PC-9 (cell line): ENCODE measurements at regions not wholly inside any gene's neighbourhood (a gene's known extent, or its start where the extent isn't known, plus 50 kb on each side); places are given as distances from the start of the nearest gene placed in this dataset.

Experiments
- BruUV-seq: library from RNA; stranded (reverse); fragments of 400-500 nt; replicated peaks from 2 replicates; lab custom pipeline; 2021; lab: Mats Ljungman, UMichigan
- CTCF ChIA-PET: fragments of 300-600 bp; sonication (Branson Sonifier 250); formaldehyde crosslinking; loops from one replicate; lab custom pipeline; 2022; ENCODE audit warnings: antibody characterized with exemption; lab: Charles Lee
- POLR2A ChIA-PET: fragments of 300-600 bp; sonication (Branson Sonifier 250); formaldehyde crosslinking; loops from one replicate; lab custom pipeline; 2022; ENCODE audit warnings: antibody characterized with exemption; ENCODE audit not compliant: unreplicated experiment; lab: Charles Lee
- DNase-seq, 2 experiments: peaks; one replicate each; pipeline versions ENCODE4 v3.0.0 to v3.0.0-alpha.2; 2015 to 2022; ENCODE audit warnings: mixed read lengths in 1 of 2
- H2AFZ ChIP-seq: fragments of 200-600 bp; sonication (generic); 2 replicates; pipeline ENCODE4 v1.8.1; 2017; ENCODE audit warnings: antibody characterized with exemption
- H3F3A ChIP-seq: fragments of 200-600 bp; sonication (generic); 2 replicates; pipeline ENCODE4 v1.8.1; 2017; ENCODE audit warnings: antibody characterized with exemption, mild to moderate bottlenecking, low read depth; ENCODE audit not compliant: insufficient read depth
- H3K27ac ChIP-seq: fragments of 200-600 bp; sonication (generic); 2 replicates; pipeline ENCODE4 v1.6.1; 2016; ENCODE audit warnings: mixed run types
- H3K27me3 ChIP-seq: fragments of 200-600 bp; sonication (generic); 2 replicates; pipeline ENCODE4 v1.6.1; 2016; ENCODE audit warnings: low read depth, mixed run types; ENCODE audit not compliant: insufficient read depth
- H3K36me3 ChIP-seq: fragments of 200-600 bp; sonication (generic); 2 replicates; pipeline ENCODE4 v1.6.1; 2016; ENCODE audit warnings: low read depth, mixed run types
- H3K4me1 ChIP-seq: fragments of 200-600 bp; sonication (generic); replicated peaks from 2 replicates; pipeline ENCODE4 v1.6.1; 2016; ENCODE audit warnings: mixed run types; ENCODE audit not compliant: insufficient read depth
- H3K4me2 ChIP-seq: fragments of 200-600 bp; sonication (generic); 2 replicates; pipeline ENCODE4 v1.6.1; 2017; ENCODE audit warnings: mixed run types
- H3K4me3 ChIP-seq: fragments of 200-600 bp; sonication (generic); 2 replicates; pipeline ENCODE4 v1.6.1; 2016; ENCODE audit warnings: mixed run types
- H3K79me2 ChIP-seq: fragments of 200-600 bp; sonication (generic); 2 replicates; pipeline ENCODE4 v1.6.1; 2017; ENCODE audit warnings: low read depth, mixed run types
- H3K9me2 ChIP-seq: fragments of 200-600 bp; sonication (generic); 2 replicates; pipeline ENCODE4 v1.8.1; 2017; ENCODE audit warnings: mild to moderate bottlenecking; ENCODE audit not compliant: insufficient read depth
- H3K9me3 ChIP-seq: fragments of 200-600 bp; sonication (generic); 2 replicates; pipeline ENCODE4 v1.8.1; 2016; ENCODE audit warnings: low read depth; ENCODE audit not compliant: insufficient read depth
- H4K20me1 ChIP-seq: fragments of 200-600 bp; sonication (generic); 2 replicates; pipeline ENCODE4 v1.8.1; 2017; ENCODE audit not compliant: insufficient read depth
- EZH2 ChIP-seq: fragments of 200-600 bp; sonication (generic); IDR thresholded peaks from 2 replicates; pipeline ENCODE4 v1.8.0; 2017; ENCODE audit warnings: antibody characterized with exemption, low read depth
- intact Hi-C: fragments of 100-400 bp; cut with micrococcal nuclease; formaldehyde crosslinking; loops from one replicate; pipeline ENCODE4 v1.10.0; 2022; ENCODE audit not compliant: unreplicated experiment
- TF ChIP-seq, protein P1 (sequence below): fragments of 200-600 bp; sonication (generic); conservative IDR thresholded peaks from 2 replicates; pipeline ENCODE4 v1.6.1; 2017; ENCODE audit warnings: mixed run types, antibody characterized with exemption, mild to moderate bottlenecking, moderate library complexity

DNA sequence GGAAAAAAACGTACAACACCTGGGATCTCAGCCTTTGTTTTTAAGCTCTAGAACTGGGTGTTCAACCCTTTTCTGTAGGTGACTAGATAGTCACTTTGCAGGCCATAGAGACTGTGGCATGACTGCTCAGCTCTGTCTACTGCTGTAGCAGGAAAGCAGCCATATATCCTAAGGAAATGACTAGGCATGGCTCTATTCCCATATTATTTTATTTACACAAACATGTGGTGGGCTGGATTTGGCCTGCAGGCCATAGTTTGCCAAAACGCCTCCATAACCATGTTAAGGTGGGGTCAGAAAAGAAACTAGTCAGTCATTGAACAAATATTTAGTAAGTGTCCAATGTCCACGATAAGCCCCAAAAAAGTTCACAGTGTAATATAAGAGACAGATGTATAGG lies 452.5 kb downstream of the MCTP2 start:
- POLR2A ChIA-PET = no interaction called here
- Histone ChIP-seq H3K27me3 (peaks cover 40% of the 10 kb centered on the region), H3K9me3 (no peaks in the 10 kb centered on the region), H4K20me1 (no peaks in the 10 kb centered on the region), H3K79me2 (no peaks in the 10 kb centered on the region), H3K36me3 (no peaks in the 10 kb centered on the region), H3K4me2 (no peak overlapping the region), H3K4me1 (no peaks in the 10 kb centered on the region), H2AFZ (no peak overlapping the region), H3F3A (no peaks in the 10 kb centered on the region), H3K9me2 (no peaks in the 10 kb centered on the region), H3K27ac (no peak overlapping the region), H3K4me3 (no peak overlapping the region)
- intact Hi-C loops = no loop called here
- DNase-seq = no peak
- TF ChIP-seq, protein P1, sequence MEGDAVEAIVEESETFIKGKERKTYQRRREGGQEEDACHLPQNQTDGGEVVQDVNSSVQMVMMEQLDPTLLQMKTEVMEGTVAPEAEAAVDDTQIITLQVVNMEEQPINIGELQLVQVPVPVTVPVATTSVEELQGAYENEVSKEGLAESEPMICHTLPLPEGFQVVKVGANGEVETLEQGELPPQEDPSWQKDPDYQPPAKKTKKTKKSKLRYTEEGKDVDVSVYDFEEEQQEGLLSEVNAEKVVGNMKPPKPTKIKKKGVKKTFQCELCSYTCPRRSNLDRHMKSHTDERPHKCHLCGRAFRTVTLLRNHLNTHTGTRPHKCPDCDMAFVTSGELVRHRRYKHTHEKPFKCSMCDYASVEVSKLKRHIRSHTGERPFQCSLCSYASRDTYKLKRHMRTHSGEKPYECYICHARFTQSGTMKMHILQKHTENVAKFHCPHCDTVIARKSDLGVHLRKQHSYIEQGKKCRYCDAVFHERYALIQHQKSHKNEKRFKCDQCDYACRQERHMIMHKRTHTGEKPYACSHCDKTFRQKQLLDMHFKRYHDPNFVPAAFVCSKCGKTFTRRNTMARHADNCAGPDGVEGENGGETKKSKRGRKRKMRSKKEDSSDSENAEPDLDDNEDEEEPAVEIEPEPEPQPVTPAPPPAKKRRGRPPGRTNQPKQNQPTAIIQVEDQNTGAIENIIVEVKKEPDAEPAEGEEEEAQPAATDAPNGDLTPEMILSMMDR = no peak
- no TSS peak for BruUV-seq
- CTCF ChIA-PET = no interaction called here

DNA sequence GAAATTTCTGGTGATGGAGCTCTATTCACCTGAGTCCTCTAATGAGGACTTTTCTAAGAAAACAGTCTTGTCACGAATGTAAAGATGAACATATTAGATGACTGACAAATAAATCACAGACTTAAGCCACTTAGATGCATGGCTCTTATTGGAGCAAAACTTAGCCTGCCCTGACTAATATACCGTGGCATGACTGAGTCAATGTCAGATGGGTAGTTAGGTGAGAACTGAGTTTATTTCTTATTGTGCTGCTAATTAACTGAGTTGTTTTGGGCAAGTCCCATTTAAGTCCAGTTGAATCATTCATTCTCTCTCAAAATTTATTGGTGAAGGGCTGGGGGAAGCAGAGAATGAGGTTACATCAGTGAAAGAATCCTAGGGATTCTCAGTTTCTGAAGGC lies 459.8 kb downstream of the MCTP2 start:
- CTCF ChIA-PET = no interaction called here
- Histone ChIP-seq H3F3A (no peaks in the 10 kb centered on the region), H3K4me2 (no peak overlapping the region), H3K4me1 (no peaks in the 10 kb centered on the region), H3K4me3 (no peak overlapping the region), H3K9me2 (no peaks in the 10 kb centered on the region), H4K20me1 (no peaks in the 10 kb centered on the region; the same call in 1 of the 2 replicates), H3K9me3 (no peaks in the 10 kb centered on the region), H3K79me2 (no peaks in the 10 kb centered on the region), H2AFZ (no peak overlapping the region), H3K27me3 (0 out of 2 replicates have a peak, but pooled peaks cover 1% of the 10 kb centered on the region), H3K36me3 (no peaks in the 10 kb centered on the region), H3K27ac (no peak overlapping the region)
- TF ChIP-seq, protein P1 = no peak
- TF ChIP-seq EZH2 = no peak
- no peak for DNase-seq
- no TSS peak for BruUV-seq
- intact Hi-C loops = no loop called here
- POLR2A ChIA-PET = no interaction called here

DNA sequence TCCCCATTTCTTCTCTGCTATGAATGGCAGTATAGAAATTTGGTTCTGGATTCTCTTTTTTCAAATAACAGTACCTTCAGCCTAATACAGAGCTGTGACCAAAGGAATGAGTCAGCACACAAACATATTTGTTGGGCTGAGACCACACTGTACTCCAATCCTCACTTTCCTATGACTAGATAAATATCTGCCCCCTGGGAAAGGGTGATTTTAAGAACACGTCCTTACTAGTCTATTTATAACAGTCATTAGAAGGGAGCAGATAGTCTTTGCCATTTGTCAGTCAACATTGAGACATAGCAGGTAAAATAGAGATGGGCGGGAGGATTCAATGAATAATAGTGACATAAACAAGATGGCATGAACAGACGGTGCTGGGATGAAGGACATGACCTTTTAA lies 461.3 kb downstream of the MCTP2 start:
- BruUV-seq = no TSS peak
- POLR2A ChIA-PET = no interaction called here
- Histone ChIP-seq H3K4me1 (no peaks in the 10 kb centered on the region), H3K4me3 (no peak overlapping the region), H4K20me1 (no peaks in the 10 kb centered on the region; the same call in 1 of the 2 replicates), H3K4me2 (no peak overlapping the region), H3F3A (no peaks in the 10 kb centered on the region), H3K27me3 (no peaks in the 10 kb centered on the region), H3K9me3 (no peaks in the 10 kb centered on the region), H3K9me2 (no peaks in the 10 kb centered on the region), H3K27ac (no peak overlapping the region), H2AFZ (no peak overlapping the region), H3K79me2 (no peaks in the 10 kb centered on the region), H3K36me3 (no peaks in the 10 kb centered on the region)
- no peak for DNase-seq
- CTCF ChIA-PET = no interaction called here
- TF ChIP-seq EZH2 = no peak
- TF ChIP-seq, protein P1 = no peak
- intact Hi-C loops = no loop called here
